GM19035 (cell line): ENCODE measurements at regions not wholly inside any gene's neighbourhood (a gene's known extent, or its start where the extent isn't known, plus 50 kb on each side); places are given as distances from the start of the nearest gene placed in this dataset.
"Not testable (repeated sequence)": the region's sequence is repeated elsewhere in the genome, so short reads cannot be mapped to it uniquely, and the experiment has no call there.

Experiments used
- ATAC-seq: cut with Tn5 transposase; IDR thresholded peaks from one replicate; pipeline ENCODE4 v1.9.1; 2021; ENCODE audit not compliant: unreplicated experiment

DNA sequence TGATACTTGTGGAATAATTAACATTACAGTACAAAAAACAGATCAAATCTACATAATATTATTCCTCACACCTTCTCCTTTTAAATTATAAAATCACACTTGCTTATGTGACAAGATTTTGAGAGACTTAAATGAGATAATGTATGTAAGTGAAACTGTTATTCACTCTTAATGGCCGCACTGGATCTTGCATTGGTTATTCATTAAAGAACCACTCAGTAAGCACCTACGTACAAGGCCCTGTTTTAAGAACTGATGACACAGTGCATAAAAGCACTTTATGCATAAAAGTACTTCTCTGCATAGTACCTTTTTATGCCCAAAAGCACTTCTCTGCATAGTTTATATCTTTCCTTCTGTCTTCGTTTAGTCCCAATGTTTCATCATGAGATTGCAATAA is 172.1 kb downstream of the GOLGA6L6 start:
- ATAC-seq, result no peak

DNA sequence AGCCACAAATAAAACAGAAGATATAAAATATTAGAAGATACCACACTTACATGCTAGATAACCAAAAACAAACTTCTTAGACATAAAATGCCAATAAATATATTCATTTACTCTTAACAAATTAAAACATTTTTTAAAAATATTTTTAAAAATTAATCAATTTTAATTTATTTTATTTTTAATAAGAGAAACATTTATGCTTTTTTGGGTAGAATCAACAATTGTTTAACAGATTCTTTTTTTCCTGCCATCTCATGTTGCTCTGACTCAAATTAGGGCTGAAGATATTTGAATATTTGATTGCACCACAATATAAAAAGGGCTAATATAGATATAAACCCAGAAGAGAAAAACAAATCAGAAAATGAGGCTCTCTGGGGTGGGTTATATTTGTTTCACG is 172.6 kb downstream of the GOLGA6L6 start:
- no peak for ATAC-seq

DNA sequence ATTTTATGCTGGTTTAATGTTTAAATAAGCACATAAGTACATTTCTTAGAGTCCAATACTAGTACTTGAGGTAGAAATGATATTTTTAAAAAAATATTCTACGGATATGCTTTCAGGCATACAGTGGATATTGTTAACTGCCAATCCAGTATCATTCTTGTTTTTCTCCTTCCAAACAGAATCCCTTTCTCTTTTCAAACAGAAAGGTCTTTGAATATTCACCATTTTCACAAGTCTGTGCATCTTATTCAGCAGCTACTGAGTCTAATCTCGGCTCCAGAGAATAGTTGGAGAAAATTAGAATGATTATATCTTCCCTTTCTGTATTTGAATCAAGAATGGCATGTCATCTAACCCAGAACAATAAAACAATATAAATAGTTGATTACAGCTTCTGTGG is 174.5 kb downstream of the GOLGA6L6 start:
- ATAC-seq, result no peak

DNA sequence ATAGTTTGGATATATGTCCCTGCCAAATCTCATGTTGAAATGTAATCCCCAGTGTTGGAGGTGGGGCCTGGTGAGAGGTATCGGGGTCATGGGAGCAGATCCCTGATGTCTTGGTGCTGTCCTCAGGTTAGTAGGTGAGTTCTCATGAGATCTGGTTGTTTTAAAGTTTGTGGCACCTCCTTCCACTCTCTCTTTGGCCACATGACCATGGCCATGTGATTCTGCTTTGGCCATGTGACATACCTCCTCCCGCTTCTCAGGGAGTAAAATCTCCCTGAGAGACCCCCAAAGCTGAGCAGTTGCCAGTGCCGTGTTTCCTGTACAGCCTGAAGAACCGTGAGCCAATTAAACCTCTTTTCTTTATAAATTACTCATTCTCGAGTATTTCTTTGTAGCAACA is 178.0 kb downstream of the GOLGA6L6 start:
- ATAC-seq, result not testable (repeated sequence)

DNA sequence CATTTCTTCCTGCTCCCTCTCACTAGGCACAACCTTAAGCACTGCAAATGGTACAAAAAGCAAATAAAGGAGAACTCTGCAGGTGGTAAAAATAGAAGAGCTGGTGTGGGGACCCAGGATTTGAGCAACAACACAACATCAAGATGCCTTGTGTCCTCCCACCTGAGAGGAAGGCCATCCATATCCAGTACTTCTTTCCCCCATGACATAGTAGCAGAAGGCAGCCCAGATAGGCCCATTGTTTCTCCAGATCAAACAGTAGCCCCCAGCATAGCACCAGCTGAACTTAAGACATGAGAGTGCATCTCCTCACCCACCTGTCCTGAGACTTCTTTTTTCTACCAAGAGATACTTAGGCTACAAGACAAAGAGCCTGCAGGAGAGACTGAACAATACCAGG is 180.5 kb downstream of the GOLGA6L6 start:
- no peak for ATAC-seq

DNA sequence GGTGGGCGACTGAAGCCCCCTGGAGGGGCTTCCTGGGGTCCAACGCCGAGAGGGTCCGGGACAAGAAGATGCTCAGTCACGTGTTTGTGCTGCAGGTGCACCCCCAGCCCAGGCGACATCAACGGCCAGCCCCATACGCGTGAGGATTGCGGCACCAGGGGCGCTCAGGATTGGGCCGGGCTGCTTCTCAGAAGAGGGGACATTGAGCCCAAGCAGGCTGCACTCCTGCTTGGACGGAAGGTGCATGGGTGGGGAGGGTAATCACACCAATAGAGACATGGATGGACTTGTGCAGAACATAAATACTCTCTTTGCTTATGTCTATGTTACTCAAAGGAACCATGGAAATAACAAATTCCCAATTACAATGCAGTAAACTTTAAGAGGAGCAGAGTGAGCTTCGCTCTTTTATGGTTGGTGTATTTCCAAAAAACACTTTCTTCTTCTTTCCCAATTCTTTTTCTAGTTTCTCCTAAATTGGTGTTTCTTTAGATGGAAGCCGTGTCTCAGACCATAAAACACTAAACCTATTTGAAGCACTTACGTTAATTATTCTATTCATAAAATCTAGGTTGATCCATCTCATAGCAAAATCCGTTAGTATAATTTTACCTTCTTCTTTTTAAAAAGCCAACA is 182.7 kb downstream of the GOLGA6L6 start:
- no peak for ATAC-seq

DNA sequence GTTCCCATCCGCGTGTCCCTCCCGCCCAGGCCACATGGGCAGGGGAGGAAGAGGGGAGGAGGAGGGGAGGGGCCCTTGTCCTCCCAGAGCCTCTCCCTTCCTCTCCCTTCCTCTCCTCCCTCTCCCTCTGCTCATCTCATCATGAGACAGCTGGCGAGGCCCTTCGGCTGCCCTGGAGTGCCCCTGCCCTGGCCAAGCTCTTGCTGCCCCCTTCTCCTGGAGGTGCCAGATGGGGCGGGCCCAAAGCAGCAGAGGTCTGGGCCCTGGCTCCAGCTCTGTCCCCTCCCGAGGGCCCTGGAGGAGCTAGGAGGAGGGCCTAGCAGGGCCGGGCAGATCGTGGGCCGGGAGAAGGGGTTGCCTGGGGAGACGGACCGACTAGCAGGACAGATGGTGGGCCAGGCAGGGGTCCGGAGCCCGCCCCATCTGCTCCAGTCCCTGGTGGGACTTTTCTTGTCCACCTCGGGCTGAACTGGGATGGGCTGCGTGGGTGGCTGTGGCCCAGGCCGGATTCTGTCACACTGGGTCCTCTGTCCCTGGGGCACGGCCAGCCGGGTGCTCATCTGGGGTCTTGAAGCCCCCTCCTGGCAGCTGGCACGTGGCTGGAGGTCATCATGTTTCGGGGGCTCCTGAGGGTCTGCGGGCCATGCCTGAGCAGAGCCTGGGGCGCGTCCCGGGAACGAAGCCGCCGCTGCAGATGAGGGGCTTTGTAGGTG is 183.4 kb downstream of the GOLGA6L6 start:
- no peak for ATAC-seq

DNA sequence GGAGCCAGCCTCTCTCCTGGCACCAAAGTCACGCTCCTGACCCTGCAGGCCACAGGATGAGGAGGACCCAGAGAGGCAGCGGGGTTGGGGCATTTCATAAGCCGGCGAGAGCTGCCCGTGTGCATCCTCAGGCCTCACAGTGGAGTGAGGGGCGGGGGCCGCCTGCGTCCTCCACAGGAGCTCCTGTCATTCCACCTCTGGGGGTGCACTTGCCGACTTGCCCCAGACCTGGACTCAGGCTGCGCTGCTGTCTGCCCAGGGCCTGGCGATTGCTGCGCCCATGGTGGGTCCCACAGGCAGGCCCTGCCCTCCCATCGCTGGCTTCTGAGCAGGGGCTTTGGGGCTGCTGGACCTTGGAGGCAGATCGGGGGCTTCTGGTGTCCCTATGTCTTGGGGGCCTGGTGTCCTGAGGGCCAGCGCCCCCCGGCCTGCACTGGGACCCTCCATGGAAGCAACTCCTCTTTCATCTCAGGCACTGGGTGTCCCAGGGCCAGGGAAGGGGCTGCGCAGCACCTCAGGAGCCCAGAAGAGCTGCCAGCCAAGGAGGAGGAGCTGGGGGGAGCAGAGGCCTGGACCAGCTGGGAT is 184.0 kb downstream of the GOLGA6L6 start:
- ATAC-seq, result no peak

DNA sequence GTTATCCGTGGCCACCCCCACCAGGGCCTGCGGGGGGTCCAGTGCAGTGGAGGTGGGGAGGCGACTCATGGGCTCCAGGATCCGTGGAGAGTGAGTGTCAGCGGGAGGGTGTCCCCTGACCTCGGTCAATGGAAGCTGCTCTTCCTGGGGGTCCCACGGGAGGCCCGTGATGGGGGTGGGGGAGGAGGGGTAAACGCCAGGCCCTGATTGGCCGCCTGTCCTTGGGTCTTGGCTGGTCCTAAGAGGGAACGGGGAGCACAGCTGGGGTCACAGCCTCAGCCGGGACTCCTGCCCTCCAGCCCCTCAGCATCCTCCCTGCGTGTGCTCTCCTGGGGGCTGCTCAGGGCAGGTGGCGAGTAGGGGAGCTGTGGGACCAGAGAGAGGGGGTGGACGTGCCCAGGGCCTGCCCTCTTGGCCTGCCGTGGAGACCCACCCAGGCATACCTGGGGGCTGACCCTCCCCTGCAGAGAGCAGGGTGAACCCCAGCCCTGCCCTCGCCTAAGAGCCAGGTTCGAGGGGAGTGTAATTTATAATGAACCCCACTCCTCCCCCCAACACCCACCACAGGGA is 184.6 kb downstream of the GOLGA6L6 start:
- peak; percentile 8 for ATAC-seq

DNA sequence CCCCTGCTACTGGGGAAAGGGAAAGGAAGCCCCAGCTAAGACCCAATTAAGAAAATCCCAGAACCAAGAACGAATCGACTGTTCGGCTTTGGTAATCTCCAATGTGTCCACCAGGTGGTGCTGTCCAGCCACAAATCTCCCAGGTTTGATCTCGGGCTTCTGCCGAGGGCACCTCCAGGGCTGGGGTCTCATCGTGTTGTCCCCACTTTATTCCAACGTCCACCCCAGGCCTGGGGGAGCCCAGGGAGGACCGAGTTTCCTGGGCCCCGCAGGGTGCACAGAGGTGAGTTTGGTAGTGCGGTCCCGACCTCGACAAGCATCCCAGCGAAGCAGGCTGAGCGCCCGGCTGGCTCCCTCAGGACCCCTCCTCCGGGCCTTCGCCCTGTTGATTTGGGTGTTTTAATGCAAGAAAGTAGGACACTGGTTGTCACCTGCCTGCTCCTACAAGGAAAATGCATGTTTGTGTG is 185.1 kb downstream of the GOLGA6L6 start:
- ATAC-seq, result peak; percentile 59

DNA sequence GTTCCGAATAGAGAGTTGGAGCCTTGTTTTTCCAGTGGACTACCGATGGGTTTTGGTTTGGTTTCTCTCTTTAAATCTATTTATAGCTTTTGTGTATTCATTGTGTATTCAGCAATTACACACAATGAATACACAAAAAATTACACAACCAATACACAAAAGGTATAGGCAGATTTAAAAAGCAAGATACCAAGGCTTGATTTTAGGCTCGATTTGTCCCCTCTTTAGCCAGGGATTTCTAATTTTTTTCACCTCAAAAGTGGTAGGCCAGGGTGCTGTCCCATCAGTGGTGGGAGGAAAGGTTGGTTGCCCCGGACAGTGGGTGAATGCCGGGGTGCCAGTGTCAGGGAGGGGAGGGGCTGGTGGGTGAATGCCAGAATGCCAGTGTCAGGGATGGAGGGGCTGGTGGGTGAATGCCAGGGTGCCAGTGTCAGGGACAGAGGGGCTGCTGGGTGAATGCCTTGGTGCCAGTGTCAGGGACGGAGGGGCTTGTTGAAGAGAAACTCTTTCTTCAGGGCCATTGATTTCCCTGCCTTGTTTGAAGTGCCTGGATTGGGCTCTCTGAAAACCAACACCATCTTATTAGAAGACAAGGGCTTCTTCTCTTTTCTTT is 186.2 kb downstream of the GOLGA6L6 start:
- no peak for ATAC-seq

DNA sequence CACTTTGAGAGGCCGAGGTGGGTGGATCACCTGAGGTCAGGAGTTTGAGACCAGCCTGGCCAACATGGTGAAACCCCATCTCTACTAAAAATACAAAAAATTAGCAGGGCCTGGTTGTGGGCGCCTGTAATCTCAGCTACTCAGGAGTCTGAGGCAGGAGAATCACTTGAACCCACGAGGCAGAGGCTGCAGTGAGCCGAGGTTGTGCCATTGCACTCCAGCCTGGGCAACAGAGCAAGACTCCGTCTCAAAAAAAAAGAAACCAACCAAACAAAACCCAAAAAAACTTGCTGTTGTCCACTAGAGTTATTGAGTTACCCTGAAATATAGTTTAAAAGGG is 186.7 kb downstream of the GOLGA6L6 start:
- ATAC-seq, result not testable (repeated sequence)

DNA sequence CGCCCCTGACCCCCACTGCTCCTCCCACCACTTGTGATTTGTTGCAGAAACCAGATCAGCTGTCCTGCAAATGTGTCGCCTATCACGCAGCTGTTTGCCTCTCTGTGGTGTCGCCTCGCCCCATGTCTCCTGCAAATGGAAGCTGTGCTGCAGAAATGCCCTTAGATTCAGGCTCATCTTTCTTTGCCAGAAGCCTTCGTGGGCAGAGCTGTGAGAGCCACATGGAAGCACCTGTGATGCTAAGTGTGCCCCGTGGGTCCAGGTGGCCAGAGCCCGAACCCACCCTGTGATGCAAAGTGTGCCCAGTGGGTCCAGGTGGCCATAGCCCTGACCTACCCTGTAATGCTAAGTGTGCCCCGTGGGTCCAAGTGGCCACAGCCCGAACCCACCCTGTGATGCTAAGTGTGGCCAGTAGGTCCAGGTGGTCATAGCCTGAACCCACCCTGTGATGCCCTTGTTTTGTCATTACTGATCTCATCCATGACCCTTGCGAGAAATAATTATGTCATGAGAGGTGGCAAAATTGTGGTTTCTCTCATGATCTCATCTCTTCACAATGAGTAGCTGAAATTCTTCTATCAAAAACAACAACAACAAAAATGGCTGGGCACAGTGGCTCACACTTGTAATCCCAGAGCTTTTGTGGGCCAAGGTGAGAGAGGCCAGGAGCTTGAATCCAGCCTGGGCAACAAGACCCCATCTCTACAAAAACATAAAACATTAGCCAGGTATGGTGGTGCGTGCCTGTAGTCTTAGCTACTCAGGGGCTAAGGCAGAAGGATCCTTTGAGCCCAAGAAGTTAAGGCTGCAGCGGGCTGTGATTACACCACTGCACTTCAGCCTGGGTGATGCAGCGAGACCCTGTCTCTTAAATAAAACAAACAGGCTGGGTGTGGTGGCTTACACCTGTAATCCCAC is 187.4 kb downstream of the GOLGA6L6 start:
- no peak for ATAC-seq

DNA sequence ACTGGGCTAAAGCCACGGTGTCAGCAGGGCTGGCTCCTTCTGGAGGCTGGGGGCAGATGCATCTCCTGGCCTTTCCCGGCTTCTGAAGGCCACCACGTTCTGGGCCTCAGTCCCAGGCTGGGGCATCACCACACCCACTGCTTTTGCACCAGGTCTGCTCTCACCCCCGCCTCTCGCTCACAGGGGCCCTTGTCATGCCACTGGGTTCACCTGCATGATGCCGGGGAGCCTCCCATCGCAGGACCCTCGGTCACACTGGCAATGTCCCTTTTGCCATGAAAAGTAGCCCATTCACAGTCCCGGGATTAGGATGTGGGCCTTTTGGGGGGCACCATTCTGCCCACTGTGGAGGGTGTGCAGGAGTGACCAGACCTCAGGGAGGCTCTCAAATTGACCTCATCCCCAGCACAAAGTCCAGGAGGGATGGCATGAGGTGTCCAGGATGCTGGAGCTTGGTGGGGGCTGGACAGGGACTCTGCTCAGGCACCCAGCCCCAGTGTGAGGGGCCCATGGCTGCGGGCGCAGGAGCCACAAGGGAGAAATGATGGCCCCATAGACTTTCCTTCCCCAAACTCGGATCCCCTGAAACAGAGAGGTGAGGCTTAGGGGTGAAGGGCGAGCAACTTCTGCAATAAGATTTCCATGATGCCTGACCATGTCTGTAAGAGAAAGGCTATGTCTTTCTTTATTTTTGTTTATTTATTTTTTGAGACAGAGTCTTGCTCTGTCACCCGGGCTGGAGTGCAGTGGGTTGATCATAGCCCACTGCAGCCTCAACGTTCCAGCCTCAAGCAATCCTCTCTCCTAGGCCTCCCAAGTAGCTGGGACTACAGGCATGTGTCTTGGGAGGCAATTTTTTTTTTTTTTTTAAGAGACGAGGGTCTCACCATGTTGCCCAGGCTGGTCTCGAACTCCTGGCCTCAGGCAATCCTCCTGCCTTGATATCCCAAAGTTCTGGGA is 189.1 kb downstream of the GOLGA6L6 start:
- ATAC-seq, result no peak

DNA sequence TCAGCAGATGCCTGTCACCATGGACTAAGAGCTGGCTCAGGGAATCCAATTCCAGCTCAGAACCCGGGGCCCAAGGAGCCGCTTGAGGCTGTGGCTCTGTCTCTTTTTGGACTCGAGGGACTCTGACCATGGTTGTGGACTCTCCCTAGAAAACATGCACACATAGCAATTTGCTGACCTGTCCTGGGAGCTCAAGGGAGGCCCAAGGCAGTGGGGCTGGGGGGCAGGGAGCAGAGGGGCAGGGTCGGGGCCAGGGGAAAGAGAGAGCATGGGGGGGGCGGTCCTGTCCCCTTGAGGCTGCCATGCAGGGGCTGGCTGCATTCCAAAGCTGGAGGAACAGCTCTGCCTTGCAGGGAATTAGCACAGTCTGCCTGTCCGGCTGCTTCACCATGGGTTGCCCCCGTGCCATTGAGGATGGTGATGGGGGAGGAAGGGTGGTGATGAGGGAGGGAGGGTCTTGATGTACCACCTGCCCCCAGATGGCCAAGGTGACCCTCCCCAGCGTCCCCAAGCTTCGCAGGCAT is 190.1 kb downstream of the GOLGA6L6 start:
- ATAC-seq, result no peak

DNA sequence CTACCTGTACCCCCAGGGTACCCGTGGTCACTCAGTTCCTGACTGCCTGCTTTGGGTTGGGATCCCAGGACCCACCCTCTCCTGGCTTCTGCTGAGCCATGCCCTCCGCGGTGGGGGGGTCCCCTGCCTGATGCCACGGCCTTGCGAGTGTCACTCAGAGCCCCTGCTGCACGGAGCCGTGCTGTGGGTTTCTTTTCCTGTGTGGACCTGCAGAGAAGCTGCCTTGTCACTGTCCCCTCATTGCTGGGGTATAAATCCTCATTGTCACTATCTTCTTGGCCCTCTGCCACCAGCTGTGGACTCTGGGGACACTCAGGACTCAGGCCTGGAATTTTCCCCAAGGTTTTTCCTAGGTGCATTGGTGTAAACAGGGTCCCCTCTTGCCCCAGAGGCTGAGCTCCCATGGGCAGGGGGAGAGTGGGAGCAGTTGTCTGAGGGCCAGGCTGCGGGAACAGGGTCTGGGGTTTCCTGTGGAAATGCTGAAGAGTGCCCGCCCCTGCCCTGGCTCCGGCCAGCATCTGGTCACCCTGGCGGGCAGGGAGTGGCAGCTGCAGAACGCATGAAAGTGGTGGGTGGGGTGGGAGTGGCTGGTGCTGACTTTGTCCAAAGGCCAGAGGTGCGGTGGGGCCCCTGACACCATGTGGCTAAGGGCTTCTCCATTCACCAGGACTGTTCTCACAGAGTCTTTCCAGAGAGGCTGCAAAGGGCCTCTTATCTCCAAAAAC is 191.7 kb downstream of the GOLGA6L6 start:
- no peak for ATAC-seq

DNA sequence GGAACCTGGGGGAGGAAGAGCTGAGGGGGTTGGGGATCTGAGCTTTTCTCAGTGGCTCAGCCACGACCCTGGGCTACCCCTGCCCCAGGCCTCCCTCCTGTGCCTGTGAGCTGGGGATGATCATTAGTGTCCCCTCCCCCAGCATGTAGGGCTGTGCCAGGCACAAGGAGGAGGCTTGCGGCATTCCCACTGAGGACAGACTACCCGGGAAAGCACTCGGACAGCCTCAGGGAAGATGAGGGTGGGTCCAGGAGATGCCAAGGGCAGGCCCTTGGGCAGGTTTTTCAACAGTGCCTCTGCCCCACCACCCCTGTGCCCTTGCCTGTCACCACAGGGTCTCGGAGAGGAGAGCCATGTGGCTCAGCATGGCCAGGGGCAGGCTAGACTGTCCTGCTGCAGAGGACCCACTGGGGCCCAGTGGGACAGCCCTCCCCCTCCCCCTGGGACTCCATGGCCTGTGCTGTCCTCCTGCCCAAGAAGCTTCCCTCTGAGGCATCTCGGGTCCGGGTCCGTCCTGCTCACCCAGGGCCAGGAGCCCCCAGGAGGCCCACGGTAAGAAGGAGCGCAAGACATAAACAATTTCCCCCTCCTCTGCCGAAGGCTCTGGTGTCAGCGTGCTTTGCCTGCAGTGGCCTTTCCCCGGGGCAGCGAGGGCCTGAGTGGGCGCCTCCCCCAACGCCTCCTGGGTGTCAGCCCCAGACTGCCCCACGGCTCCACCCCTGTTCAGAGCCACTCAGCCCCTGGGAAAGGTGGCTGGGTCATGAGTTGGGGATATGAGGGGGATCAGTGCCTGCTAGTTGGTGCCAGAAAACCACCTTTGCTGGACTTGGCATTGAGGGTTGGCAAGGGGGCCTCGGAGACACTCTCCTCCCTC is 192.5 kb downstream of the GOLGA6L6 start:
- no peak for ATAC-seq
